ENCODE measurements at regions not wholly inside any gene's neighbourhood (a gene's known extent, or its start where the extent isn't known, plus 50 kb on each side); places are given as distances from the start of the nearest gene placed in this dataset.

DNA sequence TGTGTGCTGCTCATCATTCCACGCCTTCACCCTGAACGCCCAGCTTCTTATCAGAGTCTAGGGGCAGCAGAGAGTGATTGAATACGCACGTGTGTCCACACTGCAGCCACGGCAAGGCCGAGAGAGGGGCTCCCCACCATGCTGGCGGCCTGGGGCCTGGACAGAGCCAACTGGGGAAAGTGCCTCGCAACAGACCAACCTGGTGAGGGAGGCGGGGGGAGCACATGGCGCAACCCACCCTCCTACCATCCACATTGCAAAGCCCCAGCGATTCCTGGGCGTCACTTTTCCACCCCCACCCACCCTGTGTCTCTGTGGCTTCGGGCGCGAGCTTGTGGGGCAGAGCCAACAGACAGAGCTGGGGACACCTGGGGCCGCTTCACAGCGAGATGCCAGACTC is 66.4 kb upstream of the DUSP22 start:
- no peak for DNase-seq (ENCODE audit: low spot score)

DNA sequence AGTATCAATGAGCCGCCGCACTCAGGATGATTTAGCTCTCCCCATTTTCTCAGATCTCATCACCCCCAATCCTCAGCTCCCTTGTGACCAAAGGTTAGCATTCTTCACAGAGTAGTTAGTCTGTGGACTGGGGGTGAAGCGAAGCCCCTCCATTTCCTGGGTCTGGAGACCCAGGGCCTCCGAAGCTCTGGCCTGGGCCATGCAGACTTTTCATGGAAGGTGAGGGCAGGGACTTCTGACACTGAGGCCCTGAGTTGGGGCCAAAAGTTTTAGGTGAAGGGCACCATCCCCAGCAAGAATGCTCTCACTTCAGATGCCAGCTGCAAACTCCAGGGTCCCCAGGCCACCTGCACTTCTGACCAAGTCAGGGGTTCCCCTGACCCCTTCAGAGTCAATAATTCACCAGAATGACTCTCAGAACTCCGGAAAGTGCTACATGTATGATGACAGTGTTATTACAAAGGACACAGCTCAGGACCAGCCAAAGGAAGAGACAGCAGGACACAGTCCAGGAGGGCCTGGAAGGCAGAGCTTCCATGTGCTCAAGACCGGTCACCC is 65.7 kb upstream of the DUSP22 start:
- no peak for DNase-seq (ENCODE audit: low spot score)

DNA sequence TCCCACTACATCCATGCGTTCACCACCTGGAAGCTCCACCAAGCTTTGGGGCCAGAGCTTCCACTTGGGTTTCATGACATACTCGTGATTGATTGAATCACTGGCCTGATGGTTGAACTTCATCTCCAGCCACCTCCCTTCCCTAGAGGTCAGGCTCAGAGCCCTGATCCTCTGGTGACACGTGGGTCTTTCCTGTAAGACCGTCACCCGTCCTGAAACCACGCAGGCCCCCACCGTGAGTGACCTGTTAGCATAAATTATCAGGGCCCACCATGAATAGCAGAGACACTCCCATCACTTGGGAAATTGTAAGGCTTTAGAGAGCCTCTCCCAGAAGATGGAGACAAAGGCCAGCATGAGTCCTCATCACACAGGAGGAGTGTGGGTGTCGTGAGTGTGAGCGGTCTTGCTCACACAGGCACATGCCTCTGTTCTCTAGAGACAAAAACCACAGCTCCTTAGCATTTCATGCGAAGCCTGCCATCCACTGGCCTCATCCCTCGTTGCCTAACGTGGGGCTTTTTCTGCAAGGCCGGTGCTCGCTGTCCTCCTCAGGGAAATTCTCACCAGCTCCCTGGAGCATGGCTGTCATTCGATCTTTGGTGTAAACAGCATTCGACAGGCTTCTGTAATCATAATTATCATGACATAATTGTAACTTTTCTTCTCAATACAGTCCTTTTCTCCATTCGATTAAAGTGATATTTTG is 65.1 kb upstream of the DUSP22 start:
- no peak for DNase-seq (ENCODE audit: low spot score)

DNA sequence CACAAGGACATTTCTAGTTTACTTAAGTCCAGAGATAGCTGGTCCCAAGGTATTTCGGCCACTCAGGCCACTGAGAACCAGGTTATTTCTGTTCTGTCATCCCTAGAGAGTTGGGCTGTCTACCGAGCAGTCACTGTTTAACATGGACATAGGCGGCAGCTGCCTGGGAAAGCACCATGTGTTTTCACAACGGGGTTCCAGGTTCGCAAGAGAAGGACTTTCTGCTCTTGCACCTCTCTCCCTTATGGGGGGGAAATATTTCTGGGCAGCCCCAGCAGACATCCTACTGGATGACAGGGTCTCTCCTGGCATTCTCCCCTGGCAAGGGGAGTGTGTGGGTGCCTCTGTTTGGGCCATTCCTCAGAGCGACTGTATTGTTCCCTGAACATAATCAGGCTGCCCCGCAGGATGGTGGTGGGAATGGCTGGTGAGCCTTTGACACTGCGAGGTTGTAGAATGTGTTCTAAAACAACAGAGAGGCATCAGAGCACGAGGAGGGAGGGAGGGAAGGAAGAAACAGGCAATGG is 64.4 kb upstream of the DUSP22 start:
- no peak for DNase-seq (ENCODE audit: low spot score)

DNA sequence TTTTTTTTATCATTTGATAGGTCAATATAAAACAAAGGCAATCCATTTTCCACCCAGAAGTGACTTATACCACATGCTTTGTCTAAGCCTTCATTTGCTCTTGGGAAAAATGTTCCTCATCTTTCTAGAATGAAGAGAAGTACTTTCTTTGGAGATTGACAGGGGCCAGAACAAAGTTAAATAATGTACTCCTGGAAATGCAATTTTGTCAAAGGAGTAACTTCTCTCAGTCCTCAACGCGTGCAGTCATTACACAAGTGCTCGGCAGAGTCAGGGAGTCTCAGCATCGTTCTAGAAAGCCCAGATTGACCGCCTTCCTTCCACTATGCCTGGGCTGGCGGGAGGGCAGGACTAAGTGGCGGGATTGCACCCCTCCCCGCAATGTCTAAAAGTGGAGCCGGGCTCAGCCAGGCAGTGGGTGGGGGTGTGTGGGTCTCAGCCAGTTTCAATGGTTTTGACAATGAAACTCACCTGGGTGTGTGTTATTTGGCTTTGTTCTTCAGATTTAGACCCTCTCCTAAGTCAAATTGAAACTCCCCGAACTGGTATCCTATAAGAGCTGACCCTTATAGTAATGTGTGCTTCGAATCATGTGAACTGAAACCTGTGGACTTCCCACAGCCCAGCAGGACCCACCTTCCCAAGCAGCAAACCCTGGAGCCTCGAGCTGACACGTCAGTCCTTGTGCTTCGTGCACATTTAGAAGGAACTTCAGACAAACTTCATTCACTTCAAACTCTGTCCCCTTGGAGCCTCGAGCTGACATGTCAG is 63.2 kb upstream of the DUSP22 start:
- no peak for DNase-seq (ENCODE audit: low spot score)

DNA sequence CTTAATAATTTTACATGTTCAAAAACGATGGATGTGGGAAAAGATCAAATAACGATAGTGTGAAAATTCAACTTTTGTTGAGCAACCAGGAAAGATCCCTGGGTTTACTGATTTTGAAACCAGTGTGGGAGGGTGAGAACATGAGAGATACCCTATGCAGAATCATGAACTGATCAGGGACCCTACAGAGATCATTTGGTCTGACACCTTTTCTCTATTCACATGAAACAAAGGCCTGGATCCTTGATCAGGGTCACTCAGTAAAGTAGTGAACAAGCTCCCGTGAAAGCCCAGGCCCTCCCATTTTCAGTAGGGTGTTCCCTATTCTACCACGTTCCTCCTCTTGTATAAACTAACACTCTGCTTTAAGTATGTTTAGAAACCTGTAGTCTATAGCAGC is 60.5 kb upstream of the DUSP22 start:
- no peak for DNase-seq (ENCODE audit: low spot score)

DNA sequence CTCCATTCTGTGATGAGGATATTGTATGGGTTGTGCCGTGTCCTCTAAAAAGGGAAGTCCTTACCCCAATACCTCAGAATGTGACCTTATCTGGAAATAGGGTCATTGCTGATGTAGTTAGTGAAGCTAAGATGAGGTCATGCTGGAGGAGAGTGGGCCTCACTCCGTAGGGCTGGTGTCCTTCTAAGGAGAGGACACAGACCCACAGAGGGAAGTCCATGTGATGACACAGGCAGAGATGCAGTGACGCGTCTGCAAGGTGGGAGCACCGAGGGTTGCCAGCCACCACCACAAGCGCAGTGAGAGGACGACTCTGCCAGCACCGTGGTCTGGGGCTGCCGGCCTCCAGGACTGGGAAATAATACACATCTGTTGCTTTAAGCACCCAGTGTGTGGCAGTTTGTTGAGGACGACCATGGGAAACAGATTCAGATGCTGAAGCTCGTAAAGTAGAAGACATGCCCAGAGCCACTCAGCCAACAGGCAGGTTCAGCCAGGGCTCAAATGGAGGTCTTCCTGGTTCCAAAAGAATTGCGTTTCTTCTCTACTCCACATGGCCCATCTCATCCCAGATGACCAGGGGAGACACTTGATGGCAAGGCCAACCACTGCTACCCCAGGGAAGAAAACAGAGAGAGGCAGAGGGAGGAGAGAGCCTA is 59.2 kb upstream of the DUSP22 start:
- no peak for DNase-seq (ENCODE audit: low spot score)

DNA sequence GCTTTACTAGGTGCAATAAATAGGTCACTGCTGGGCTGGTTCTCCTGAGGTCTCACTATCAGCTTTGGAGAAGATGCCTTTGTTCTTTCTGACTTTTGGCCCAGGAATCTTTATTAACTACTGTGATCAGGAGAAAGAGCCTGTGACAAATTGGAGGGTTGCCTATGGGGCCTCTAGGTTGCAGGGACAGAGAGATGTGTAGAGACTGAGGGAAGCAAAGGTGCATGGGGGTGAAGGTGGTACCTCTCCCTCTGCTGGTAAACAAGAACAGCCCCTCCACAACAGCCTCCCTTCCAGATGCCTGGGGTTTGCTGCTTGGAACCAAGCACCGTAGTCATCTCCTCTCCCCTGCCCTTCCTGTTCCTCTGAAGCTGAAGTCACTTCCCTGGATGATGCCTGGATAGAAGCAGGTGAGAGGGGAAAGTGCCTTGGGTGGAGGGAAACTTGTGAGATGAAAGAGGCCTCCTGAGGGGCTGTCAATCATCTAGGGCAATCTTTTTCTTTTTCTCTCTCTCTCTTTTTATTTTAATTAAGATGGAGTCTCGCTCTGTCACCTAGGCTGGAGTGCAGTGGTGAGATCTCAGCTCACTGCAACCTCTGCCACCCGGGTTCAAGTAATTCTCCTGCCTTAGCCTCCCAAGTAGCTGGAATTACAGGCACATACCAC is 57.4 kb upstream of the DUSP22 start:
- DNase-seq (ENCODE audit: low spot score): no peak

DNA sequence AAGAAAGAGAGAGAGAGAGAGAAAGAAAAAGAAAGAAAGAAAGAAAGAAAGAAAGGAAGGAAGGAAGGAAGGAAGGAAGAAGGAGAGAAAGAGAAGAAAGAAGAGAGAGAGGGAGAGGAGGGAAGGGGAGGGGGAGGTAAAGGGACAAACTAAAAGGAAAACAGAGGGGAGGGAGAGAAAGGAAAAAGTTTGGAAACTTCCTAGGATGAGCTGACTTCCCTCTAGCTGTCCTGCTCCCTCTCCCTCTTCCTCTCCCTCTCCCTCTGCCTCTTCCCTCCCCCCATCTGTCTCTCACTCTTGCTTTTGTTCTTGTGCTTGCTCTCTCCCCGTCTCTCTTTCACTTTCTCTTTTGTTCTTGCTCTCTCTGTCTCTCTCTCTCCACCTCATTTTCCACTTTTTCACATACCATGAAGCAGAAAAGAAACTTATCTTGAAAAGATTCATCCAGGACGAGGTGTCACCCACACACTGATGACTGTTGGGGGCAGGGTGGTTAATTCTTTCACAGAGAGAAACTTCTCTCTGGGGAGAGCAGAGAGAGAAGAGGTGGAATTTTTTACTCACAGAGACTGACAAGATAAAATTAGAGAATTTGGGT is 56.4 kb upstream of the DUSP22 start:
- DNase-seq (ENCODE audit: low spot score): no peak

DNA sequence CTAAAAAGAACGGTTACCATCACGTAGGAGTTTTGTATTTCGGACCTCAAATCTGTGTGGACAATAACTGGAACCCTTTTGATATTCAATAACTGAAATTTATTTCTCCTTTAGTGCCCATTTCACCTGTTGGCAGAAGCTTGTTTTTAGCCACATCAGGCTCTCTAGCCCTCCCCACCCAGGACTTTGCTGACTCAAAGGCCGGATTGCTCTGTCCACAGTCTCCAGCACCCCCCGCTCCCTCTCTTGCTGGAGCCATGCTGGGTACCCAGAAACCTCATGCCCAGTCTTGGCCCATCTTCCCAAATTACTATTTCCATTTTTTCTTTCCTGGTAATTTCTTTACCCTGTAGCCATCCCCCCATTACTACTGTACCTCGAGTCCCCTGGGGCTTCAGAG is 55.8 kb upstream of the DUSP22 start:
- no peak for DNase-seq (ENCODE audit: low spot score)

DNA sequence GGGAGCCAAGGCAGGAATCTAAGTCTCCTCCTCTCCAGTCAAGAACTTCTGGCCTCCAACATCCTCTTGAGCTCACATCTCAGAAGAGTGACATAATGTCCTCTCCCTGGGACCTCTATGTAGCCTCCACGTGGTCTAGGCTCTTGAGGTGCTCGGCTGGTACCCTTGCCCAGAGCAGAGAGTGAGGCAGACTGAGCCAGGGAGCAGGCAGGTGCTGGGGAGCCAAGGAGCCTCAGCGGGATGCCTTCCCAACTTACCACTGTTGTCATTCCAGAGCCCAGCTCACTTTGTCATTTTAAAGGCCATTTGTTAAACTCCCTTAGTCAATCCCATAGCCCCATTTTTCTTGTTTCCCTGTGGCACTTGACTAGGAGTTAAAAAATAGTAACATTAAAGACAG is 52.1 kb upstream of the DUSP22 start:
- no peak for DNase-seq (ENCODE audit: low spot score)

DNA sequence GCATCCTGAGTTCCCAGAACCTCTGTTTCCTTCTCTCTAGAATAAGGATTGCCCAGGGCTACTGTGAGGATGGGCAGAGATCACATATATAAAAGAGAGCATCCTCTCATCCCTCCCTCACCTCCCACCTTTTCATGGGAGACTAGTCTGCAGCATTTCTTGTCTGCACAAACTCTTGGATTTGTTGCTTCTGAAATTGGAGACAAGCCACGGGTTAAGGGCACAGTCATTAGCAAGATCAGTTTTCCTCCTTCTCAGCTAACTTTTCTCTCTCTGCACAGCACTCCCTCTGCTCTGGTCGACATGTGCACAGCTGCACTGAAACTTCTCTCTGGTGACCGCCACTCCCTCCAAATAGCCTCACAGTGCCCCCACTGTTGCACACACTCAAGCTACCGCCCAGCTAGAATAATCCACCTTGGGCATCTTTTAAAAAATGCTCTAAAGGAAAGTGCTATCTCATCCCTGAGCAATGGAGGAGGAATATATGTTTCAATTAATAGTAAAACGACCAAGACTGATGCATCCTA is 50.9 kb upstream of the DUSP22 start:
- no peak for DNase-seq (ENCODE audit: low spot score)
